ENCODE measurements at regions not wholly inside any gene's neighbourhood (a gene's known extent, or its start where the extent isn't known, plus 50 kb on each side); places are given as distances from the start of the nearest gene placed in this dataset.

DNA sequence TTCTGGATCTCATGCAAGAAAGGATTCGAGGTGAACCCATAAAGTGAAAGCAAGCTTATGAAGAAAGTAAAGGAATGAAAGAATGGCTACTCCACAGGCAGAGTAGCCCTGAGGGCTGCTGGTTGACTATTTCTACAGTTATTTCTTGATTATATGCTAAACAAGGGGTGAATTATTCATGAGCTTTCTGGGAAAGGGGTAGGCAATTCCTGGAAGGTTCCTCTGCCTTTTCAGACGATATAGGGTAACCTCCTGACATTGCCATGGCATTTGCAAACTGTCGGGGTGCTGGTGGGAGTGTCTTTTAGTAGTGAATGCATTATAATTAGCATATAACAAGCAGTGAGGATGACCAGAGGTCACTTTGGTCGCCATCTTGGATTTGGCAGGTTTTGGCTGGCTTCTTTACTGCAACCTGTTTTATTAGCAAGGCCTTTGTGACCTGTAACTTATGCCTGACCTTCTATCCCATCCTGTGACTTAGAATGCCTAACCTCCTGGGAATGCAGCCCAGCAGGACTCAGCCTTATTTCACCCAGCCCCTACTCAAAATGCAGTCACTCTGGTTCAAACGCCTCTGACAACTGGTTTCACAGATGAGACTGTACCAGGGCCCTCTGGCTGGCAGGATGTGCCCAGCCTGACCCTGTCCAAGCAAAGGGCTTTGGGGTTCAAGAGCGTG lies 157.7 kb upstream of the SFSWAP start:
- Histone ChIP-seq H3K4me1 (no peaks in the 10 kb centered on the region), H3K27me3 (no peaks in the 10 kb centered on the region), H3K9me3 (no peaks in the 10 kb centered on the region), H3K4me3 (ENCODE audit: low read depth, low read length) (no peak overlapping the region), H3K36me3 (no peaks in the 10 kb centered on the region)
- no peak for DNase-seq
- TF ChIP-seq, protein P1, sequence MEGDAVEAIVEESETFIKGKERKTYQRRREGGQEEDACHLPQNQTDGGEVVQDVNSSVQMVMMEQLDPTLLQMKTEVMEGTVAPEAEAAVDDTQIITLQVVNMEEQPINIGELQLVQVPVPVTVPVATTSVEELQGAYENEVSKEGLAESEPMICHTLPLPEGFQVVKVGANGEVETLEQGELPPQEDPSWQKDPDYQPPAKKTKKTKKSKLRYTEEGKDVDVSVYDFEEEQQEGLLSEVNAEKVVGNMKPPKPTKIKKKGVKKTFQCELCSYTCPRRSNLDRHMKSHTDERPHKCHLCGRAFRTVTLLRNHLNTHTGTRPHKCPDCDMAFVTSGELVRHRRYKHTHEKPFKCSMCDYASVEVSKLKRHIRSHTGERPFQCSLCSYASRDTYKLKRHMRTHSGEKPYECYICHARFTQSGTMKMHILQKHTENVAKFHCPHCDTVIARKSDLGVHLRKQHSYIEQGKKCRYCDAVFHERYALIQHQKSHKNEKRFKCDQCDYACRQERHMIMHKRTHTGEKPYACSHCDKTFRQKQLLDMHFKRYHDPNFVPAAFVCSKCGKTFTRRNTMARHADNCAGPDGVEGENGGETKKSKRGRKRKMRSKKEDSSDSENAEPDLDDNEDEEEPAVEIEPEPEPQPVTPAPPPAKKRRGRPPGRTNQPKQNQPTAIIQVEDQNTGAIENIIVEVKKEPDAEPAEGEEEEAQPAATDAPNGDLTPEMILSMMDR (IDR thresholded peaks at IDR 0.05; ENCODE audit: low read depth, low read length) = no peak

DNA sequence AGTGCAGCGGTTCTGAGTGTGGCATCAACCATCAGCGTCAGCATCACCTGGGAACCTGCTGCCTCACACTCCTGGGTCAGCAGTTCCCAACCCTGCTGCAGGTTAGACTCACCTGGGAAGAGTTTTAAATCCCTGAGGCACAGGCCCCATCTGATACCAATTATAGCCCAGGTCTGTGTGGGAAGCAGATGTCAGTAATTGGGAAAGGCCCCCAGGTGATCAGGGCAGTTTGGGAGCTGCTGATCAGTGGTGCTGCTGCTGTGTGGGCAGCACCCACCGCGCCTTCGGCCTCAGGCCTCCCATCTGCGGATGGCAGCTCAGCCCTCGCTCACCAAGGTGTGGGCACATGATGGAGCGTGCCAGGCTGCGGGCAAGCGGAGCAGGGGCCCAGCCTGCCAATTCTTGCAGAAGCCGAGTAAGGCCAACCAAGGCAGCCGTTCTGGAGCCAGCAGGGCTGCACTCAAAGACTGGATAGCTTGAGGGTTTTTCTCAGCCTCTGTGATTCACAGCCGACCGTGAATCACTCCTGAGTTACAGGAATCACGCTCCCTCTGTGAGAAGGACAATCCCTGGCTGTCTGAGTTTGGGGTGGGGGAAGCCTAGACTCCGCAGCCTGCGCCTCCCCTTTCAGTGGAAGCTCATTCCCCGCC lies 155.6 kb upstream of the SFSWAP start:
- Histone ChIP-seq H3K27me3 (no peaks in the 10 kb centered on the region), H3K36me3 (no peaks in the 10 kb centered on the region), H3K4me3 (ENCODE audit: low read depth, low read length) (no peak overlapping the region), H3K4me1 (no peaks in the 10 kb centered on the region), H3K9me3 (no peaks in the 10 kb centered on the region)
- TF ChIP-seq, protein P1 (IDR thresholded peaks at IDR 0.05; ENCODE audit: low read depth, low read length) = no peak
- no peak for DNase-seq

DNA sequence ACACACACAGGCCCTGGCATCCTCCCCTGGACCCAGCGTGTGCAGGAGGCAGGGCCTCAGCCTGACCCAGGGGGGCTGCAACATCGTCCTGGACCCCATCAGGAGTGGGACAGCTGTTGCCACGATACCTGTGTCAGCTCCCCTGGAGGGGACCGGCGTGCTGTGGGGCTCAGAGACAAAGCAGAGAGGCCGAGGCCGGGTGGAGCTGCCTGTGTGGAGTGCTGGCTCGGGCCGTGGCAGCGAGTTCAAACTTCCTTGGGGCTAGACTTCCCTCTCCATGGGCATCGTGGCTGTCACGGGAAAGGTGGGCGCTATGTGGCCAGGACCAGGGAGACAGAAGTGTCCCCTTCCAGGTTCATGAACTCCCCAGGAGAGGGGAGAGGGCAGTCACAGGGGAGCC lies 155.0 kb upstream of the SFSWAP start:
- DNase-seq = no peak
- Histone ChIP-seq H3K27me3 (no peaks in the 10 kb centered on the region), H3K4me3 (ENCODE audit: low read depth, low read length) (no peak overlapping the region), H3K9me3 (no peaks in the 10 kb centered on the region), H3K36me3 (no peaks in the 10 kb centered on the region), H3K4me1 (no peaks in the 10 kb centered on the region)
- TF ChIP-seq, protein P1 (IDR thresholded peaks at IDR 0.05; ENCODE audit: low read depth, low read length) = no peak

DNA sequence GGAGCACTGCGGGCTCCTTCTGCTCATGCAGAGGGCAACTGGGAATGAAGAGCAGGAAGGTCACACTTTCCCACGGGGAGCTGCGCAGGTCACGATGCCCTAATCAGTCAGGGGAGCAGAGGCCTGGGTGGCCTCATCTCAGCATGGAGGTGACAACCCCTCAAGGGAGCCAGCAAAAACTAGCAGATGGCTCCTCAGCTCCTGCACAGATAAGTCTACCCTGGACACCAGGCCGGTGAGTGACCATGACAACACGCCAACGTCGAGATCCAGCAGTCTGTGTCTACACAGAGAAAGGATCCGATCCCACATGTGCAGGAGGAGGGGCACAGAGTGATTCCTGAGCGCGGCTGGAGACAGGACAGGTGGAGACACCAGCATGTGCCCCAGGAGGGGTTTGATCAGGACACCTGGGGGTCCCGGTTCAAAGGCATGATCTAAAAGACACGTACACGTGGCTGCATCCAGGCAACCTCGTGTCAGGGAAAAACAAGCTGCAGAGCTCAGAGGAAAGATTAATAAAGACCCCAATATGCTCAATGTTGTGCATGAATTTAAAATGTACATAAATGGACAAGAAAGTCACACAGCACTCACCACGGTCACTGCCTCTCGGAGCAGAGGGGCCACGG lies 153.7 kb upstream of the SFSWAP start:
- TF ChIP-seq, protein P1 (IDR thresholded peaks at IDR 0.05; ENCODE audit: low read depth, low read length) = no peak
- Histone ChIP-seq H3K27me3 (no peaks in the 10 kb centered on the region), H3K4me3 (ENCODE audit: low read depth, low read length) (no peak overlapping the region), H3K9me3 (no peaks in the 10 kb centered on the region), H3K4me1 (no peaks in the 10 kb centered on the region), H3K36me3 (no peaks in the 10 kb centered on the region)
- DNase-seq = no peak

DNA sequence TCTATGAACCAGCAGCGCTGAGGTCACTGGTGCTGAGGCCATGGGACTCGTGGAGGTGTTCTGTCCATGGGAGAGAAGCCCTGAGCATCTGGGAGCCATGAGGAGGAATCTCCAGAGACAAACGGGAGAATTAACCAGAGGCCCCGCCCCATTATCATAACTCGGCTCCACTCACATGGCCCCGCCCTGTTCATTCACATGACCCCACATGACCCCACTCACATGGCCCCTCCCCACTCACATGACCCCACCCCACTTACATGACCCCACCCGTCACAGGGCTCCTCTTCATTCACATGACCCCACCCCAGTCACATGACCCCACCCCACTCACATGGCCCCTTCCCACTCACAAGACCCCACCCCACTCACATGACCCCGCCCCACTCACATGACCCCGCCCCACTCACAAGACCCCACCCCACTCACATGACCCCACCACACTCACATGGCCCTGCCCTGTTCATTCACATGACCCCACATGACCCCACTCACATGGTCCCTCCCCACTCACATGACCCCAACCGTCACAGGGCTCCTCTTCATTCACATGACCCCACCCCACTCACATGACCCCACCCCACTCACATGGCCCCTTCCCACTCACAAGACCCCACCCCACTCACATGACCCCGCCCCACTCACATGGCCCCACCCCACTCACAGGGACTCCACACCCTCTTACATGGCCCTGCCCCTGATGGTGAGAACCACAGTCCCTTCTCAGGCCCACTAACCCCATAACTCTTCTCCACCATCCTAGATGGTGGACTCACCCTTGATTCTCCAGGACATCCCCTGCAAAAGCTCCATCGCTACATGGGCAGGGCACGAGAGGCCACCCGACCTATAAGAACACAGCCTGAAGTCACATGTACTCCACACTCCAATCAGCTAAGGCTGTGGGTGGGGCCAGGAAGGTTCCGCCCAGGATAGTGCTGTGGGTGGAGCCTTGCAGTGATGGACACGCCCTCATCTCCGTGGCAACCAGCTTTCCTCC lies 151.1 kb upstream of the SFSWAP start:
- TF ChIP-seq, protein P1 (IDR thresholded peaks at IDR 0.05; ENCODE audit: low read depth, low read length) = no peak
- H3K4me3 ChIP-seq (ENCODE audit: low read depth, low read length) = no peak overlapping the region
- no peaks in the 10 kb centered on the region for H3K9me3 ChIP-seq
- H3K27me3 ChIP-seq = no peaks in the 10 kb centered on the region
- no peaks in the 10 kb centered on the region for H3K4me1 ChIP-seq
- H3K36me3 ChIP-seq = no peaks in the 10 kb centered on the region
- DNase-seq = peak; percentile 66

Measured in BE2C (cell line).